ENCODE measurements at regions not wholly inside any gene's neighbourhood (a gene's known extent, or its start where the extent isn't known, plus 50 kb on each side); places are given as distances from the start of the nearest gene placed in this dataset.

DNA sequence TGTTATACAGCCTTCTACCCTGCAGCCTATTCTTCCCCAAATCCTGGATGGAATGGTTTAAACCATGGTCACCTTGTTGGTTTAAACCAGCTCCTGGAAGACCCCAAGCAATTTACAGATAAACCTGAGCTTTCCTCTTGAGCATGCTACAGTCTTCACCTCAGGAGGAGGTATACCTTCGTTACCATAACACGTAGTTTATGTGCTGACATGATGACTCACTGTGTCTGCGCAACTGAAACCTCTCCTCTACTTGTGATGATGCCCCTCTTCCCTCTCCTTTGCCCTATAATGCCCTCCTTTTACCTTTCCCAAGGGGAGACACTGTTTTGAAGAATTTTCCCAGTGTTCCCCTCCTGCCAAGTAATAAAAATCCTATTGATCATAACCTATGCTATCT, 457.3 kb upstream of the RGS18 start:
- H3K36me3 Mint-ChIP-seq (ENCODE audit: insufficient read depth, unreplicated experiment), result no peaks in the 10 kb centered on the region
- no TSS peak for BruUV-seq (replicated peaks)
- no peak overlapping the region for H3K27ac Mint-ChIP-seq (ENCODE audit: unreplicated experiment)
- intact Hi-C loops (cut with micrococcal nuclease; ENCODE audit: unreplicated experiment), result no loop called here
- H3K9me3 Mint-ChIP-seq (ENCODE audit: low read depth, unreplicated experiment), result no peaks in the 10 kb centered on the region
- TF ChIP-seq CTCF (IDR thresholded peaks at IDR 0.05; ENCODE audit: unreplicated experiment), result no peak
- H3K4me1 Mint-ChIP-seq (ENCODE audit: low read depth, unreplicated experiment), result peaks cover 8% of the 10 kb centered on the region
- CTCF ChIA-PET, result no interaction called here
- DNase-seq, result no peak
- no peak overlapping the region for H3K4me3 Mint-ChIP-seq (ENCODE audit: low read depth, unreplicated experiment)
- no peaks in the 10 kb centered on the region for H3K27me3 Mint-ChIP-seq (ENCODE audit: unreplicated experiment)

GRCh38 chr1:191702124-191702523, 456.1 kb upstream of the RGS18 start:
- intact Hi-C loops (cut with micrococcal nuclease; ENCODE audit: unreplicated experiment), result no loop called here
- no peak for TF ChIP-seq CTCF (IDR thresholded peaks at IDR 0.05; ENCODE audit: unreplicated experiment)
- no peak overlapping the region for H3K4me3 Mint-ChIP-seq (ENCODE audit: low read depth, unreplicated experiment)
- H3K27ac Mint-ChIP-seq (ENCODE audit: unreplicated experiment), result no peak overlapping the region
- no peaks in the 10 kb centered on the region for H3K9me3 Mint-ChIP-seq (ENCODE audit: low read depth, unreplicated experiment)
- H3K27me3 Mint-ChIP-seq (ENCODE audit: unreplicated experiment), result no peaks in the 10 kb centered on the region
- H3K4me1 Mint-ChIP-seq (ENCODE audit: low read depth, unreplicated experiment), result peaks cover 8% of the 10 kb centered on the region
- no peaks in the 10 kb centered on the region for H3K36me3 Mint-ChIP-seq (ENCODE audit: insufficient read depth, unreplicated experiment)
- no peak for DNase-seq
- no TSS peak for BruUV-seq (replicated peaks)
- CTCF ChIA-PET, result no interaction called here

DNA sequence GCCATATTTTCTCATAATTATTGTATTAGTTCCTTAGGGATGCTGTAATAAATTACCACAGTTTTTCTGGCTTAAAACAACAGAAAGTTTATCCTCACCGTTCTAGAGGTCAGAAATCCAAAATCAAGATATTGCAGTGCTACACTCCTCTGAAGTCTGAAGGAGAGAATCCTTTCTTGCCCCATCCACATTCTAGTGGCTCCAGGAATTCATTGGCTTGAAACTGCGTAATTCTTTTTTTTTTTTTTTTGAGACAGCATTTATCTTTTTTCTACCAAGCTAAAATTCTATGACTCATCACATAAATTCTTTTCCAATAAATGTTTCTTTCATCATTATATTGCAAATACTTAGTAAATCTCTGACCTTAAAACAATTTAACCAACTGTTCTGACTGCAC, 451.0 kb upstream of the RGS18 start:
- intact Hi-C loops (cut with micrococcal nuclease; ENCODE audit: unreplicated experiment), result no loop called here
- H3K4me3 Mint-ChIP-seq (ENCODE audit: low read depth, unreplicated experiment), result no peak overlapping the region
- H3K4me1 Mint-ChIP-seq (ENCODE audit: low read depth, unreplicated experiment), result no peaks in the 10 kb centered on the region
- no TSS peak for BruUV-seq (replicated peaks)
- no peak overlapping the region for H3K27ac Mint-ChIP-seq (ENCODE audit: unreplicated experiment)
- CTCF ChIA-PET, result no interaction called here
- H3K36me3 Mint-ChIP-seq (ENCODE audit: insufficient read depth, unreplicated experiment), result no peaks in the 10 kb centered on the region
- no peaks in the 10 kb centered on the region for H3K27me3 Mint-ChIP-seq (ENCODE audit: unreplicated experiment)
- H3K9me3 Mint-ChIP-seq (ENCODE audit: low read depth, unreplicated experiment), result no peaks in the 10 kb centered on the region
- DNase-seq, result no peak
- no peak for TF ChIP-seq CTCF (IDR thresholded peaks at IDR 0.05; ENCODE audit: unreplicated experiment)

- Mint-ChIP-seq H3K4me1 (ENCODE audit: low read depth, unreplicated experiment) (no peaks in the 10 kb centered on the region), H3K36me3 (ENCODE audit: insufficient read depth, unreplicated experiment) (no peaks in the 10 kb centered on the region), H3K27ac (ENCODE audit: unreplicated experiment) (no peak overlapping the region), H3K27me3 (ENCODE audit: unreplicated experiment) (no peaks in the 10 kb centered on the region), H3K9me3 (ENCODE audit: low read depth, unreplicated experiment) (no peaks in the 10 kb centered on the region), H3K4me3 (ENCODE audit: low read depth, unreplicated experiment) (no peak overlapping the region)
- TF ChIP-seq CTCF (IDR thresholded peaks at IDR 0.05; ENCODE audit: unreplicated experiment), result no peak
- DNase-seq, result no peak
- intact Hi-C loops (cut with micrococcal nuclease; ENCODE audit: unreplicated experiment), result no loop called here
- no TSS peak for BruUV-seq (replicated peaks)
- CTCF ChIA-PET, result no interaction called here
Measured at GRCh38 chr1:191709215-191709614, 449.0 kb upstream of the RGS18 start.

- CTCF ChIA-PET, result interaction anchor here (0.6 kb wide), 1 partner anchor 42 kb away, joined by 4 read pairs; no protein-coding TSS in a partner anchor
- DNase-seq, result no peak
- Mint-ChIP-seq H3K4me3 (ENCODE audit: low read depth, unreplicated experiment) (no peak overlapping the region), H3K4me1 (ENCODE audit: low read depth, unreplicated experiment) (no peaks in the 10 kb centered on the region), H3K27ac (ENCODE audit: unreplicated experiment) (no peak overlapping the region), H3K36me3 (ENCODE audit: insufficient read depth, unreplicated experiment) (no peaks in the 10 kb centered on the region), H3K9me3 (ENCODE audit: low read depth, unreplicated experiment) (no peaks in the 10 kb centered on the region), H3K27me3 (ENCODE audit: unreplicated experiment) (no peaks in the 10 kb centered on the region)
- intact Hi-C loops (cut with micrococcal nuclease; ENCODE audit: unreplicated experiment), result no loop called here
- no TSS peak for BruUV-seq (replicated peaks)
- no peak for TF ChIP-seq CTCF (IDR thresholded peaks at IDR 0.05; ENCODE audit: unreplicated experiment)
Measured at GRCh38 chr1:191711961-191712360, 446.3 kb upstream of the RGS18 start.

Data from Calu3 (cell line).